ENCODE measurements at regions not wholly inside any gene's neighbourhood (a gene's known extent, or its start where the extent isn't known, plus 50 kb on each side); places are given as distances from the start of the nearest gene placed in this dataset.

GRCh38 chr10:59082249-59082648, 94.2 kb upstream of the PHYHIPL start:
- Histone ChIP-seq H3K4me1 (ENCODE audit: insufficient read depth) (no peaks in the 10 kb centered on the region), H3K4me2 (no peak overlapping the region), H4K20me1 (replicated peaks; ENCODE audit: insufficient read depth) (no peaks in the 10 kb centered on the region), H3K36me3 (ENCODE audit: insufficient read depth) (no peaks in the 10 kb centered on the region), H3K27ac (ENCODE audit: low read depth) (no peak overlapping the region), H3K9me2 (ENCODE audit: insufficient read depth) (peaks cover 8% of the 10 kb centered on the region; the same call in 1 of the 2 replicates), H3K27me3 (ENCODE audit: insufficient read depth) (no peaks in the 10 kb centered on the region), H3K4me3 (no peak overlapping the region), H3K79me2 (replicated peaks; ENCODE audit: insufficient read depth) (no peaks in the 10 kb centered on the region), H2AFZ (0 out of 2 replicates have a peak overlapping the region, but pooled peaks have one; percentile 47), H3F3A (replicated peaks; ENCODE audit: low read depth) (no peaks in the 10 kb centered on the region)
- H3K9me3 Mint-ChIP-seq: no peaks in the 10 kb centered on the region
- H3K4me3 Mint-ChIP-seq: no peak overlapping the region
- no peaks in the 10 kb centered on the region for H3K36me3 Mint-ChIP-seq (ENCODE audit: low read depth)
- H3K27me3 Mint-ChIP-seq (ENCODE audit: insufficient read depth, low read depth, poor library complexity): no peaks in the 10 kb centered on the region
- no peak for ATAC-seq
- no peak overlapping the region for H3K27ac Mint-ChIP-seq
- TF ChIP-seq EZH2 (IDR thresholded peaks at IDR 0.05; ENCODE audit: low read depth, unreplicated experiment): no peak
- TF ChIP-seq ETS1 (IDR thresholded peaks at IDR 0.05): no peak
- no peak for DNase-seq (ENCODE audit: low spot score)
- H3K4me1 Mint-ChIP-seq: peaks cover 2% of the 10 kb centered on the region; the same call in 1 of the 3 replicates

GRCh38 chr10:59085054-59085453, 91.4 kb upstream of the PHYHIPL start:
- Histone ChIP-seq H3K36me3 (ENCODE audit: insufficient read depth) (no peaks in the 10 kb centered on the region), H3F3A (replicated peaks; ENCODE audit: low read depth) (no peaks in the 10 kb centered on the region), H2AFZ (no peak overlapping the region), H3K4me1 (ENCODE audit: insufficient read depth) (no peaks in the 10 kb centered on the region), H3K4me2 (no peak overlapping the region), H3K9me2 (ENCODE audit: insufficient read depth) (0 out of 2 replicates have a peak, but pooled peaks cover 11% of the 10 kb centered on the region), H3K27ac (ENCODE audit: low read depth) (no peak overlapping the region), H3K27me3 (ENCODE audit: insufficient read depth) (no peaks in the 10 kb centered on the region), H3K79me2 (replicated peaks; ENCODE audit: insufficient read depth) (no peaks in the 10 kb centered on the region), H4K20me1 (replicated peaks; ENCODE audit: insufficient read depth) (no peaks in the 10 kb centered on the region), H3K4me3 (no peak overlapping the region)
- Mint-ChIP-seq H3K4me3 (no peak overlapping the region), H3K9me3 (no peaks in the 10 kb centered on the region), H3K27ac (no peak overlapping the region), H3K27me3 (ENCODE audit: insufficient read depth, low read depth, poor library complexity) (peaks cover 2% of the 10 kb centered on the region), H3K36me3 (ENCODE audit: low read depth) (no peaks in the 10 kb centered on the region), H3K4me1 (peaks cover 2% of the 10 kb centered on the region; the same call in 1 of the 3 replicates)
- ATAC-seq (no peak), DNase-seq (ENCODE audit: low spot score) (no peak)
- TF ChIP-seq ZNF331 (CRISPR knock-in tag; IDR thresholded peaks at IDR 0.05; ENCODE audit: low read depth): no peak
- TF ChIP-seq CREB1 (CRISPR knock-in tag; IDR thresholded peaks at IDR 0.05; ENCODE audit: low read depth): no peak
- TF ChIP-seq EZH2phosphoT487 (IDR thresholded peaks at IDR 0.05; ENCODE audit: unreplicated experiment): no peak
- TF ChIP-seq NANOG (IDR thresholded peaks at IDR 0.05; ENCODE audit: borderline replicate concordance): no peak
- TF ChIP-seq CTCF (conservative IDR thresholded peaks at IDR 0.05; ENCODE audit: low read depth in 2 of 2): no peak
- no peak for TF ChIP-seq EZH2 (IDR thresholded peaks at IDR 0.05; ENCODE audit: low read depth, unreplicated experiment)
- no peak for TF ChIP-seq JUNB (IDR thresholded peaks at IDR 0.05; ENCODE audit: unreplicated experiment)
- no peak for TF ChIP-seq ZNF114 (CRISPR knock-in tag; IDR thresholded peaks at IDR 0.05)
- no peak for TF ChIP-seq POLR2AphosphoS5 (IDR thresholded peaks at IDR 0.05; ENCODE audit: low read depth)
- no peak for TF ChIP-seq ZNF462 (CRISPR knock-in tag; IDR thresholded peaks at IDR 0.05)
- no peak for TF ChIP-seq ETS1 (IDR thresholded peaks at IDR 0.05)

Data from GM23338 (cell line).